ENCODE measurements at regions not wholly inside any gene's neighbourhood (a gene's known extent, or its start where the extent isn't known, plus 50 kb on each side); places are given as distances from the start of the nearest gene placed in this dataset.

GRCh38 chr16:51051671-51052070 is 99.4 kb downstream of the SALL1 start:
- TF ChIP-seq POLR2A (IDR thresholded peaks at IDR 0.05) = no peak
- TF ChIP-seq CTCF (IDR thresholded peaks at IDR 0.05) = no peak
- no peak for TF ChIP-seq POLR2AphosphoS5 (IDR thresholded peaks at IDR 0.05)
- no peak for TF ChIP-seq EP300 (IDR thresholded peaks at IDR 0.05)
